HL-60/S4 (cell line): ENCODE measurements at regions not wholly inside any gene's neighbourhood (a gene's known extent, or its start where the extent isn't known, plus 50 kb on each side); places are given as distances from the start of the nearest gene placed in this dataset.
"Not testable (repeated sequence)": the region's sequence is repeated elsewhere in the genome, so short reads cannot be mapped to it uniquely, and the experiment has no call there.

Source experiments
- in situ Hi-C: fragments of 300-500 bp; cut with MboI; formaldehyde crosslinking; loops from 2 replicates; pipeline ENCODE4 v1.14.3; 2022; ENCODE audit warnings: low sequenced_read_pairs

GRCh38 chr4:84147831-84148230 is 351.3 kb downstream of the NKX6-1 start:
- in situ Hi-C loops, result no loop called here

GRCh38 chr4:84146300-84146959 is 352.7 kb downstream of the NKX6-1 start:
- in situ Hi-C loops, result no loop called here

- in situ Hi-C loops, result no loop called here
Observed at GRCh38 chr4:84145176-84145575, 353.9 kb downstream of the NKX6-1 start.

- in situ Hi-C loops, result not testable (repeated sequence)
Observed at GRCh38 chr4:84126911-84127310, 372.2 kb downstream of the NKX6-1 start.

GRCh38 chr4:84126061-84126787 is 372.9 kb downstream of the NKX6-1 start:
- in situ Hi-C loops, result no loop called here

- in situ Hi-C loops, result no loop called here
Observed at GRCh38 chr4:84110040-84110439, 389.1 kb downstream of the NKX6-1 start.

GRCh38 chr4:84101653-84102625 is 397.2 kb downstream of the NKX6-1 start:
- in situ Hi-C loops, result not testable (repeated sequence)

- in situ Hi-C loops, result no loop called here
Observed at GRCh38 chr4:84100071-84100470, 399.0 kb downstream of the NKX6-1 start.

GRCh38 chr4:84099599-84099998 is 399.5 kb downstream of the NKX6-1 start:
- in situ Hi-C loops, result no loop called here

GRCh38 chr4:84091266-84091665 is 407.8 kb downstream of the NKX6-1 start:
- in situ Hi-C loops, result no loop called here

- in situ Hi-C loops, result no loop called here
Observed at GRCh38 chr4:84089652-84090437, 409.2 kb downstream of the NKX6-1 start.

GRCh38 chr4:84085986-84086385 is 413.1 kb downstream of the NKX6-1 start:
- in situ Hi-C loops, result no loop called here

GRCh38 chr4:84070289-84070688 is 428.8 kb downstream of the NKX6-1 start:
- in situ Hi-C loops, result no loop called here

GRCh38 chr4:84063619-84064018 is 435.5 kb downstream of the NKX6-1 start:
- in situ Hi-C loops, result no loop called here

- in situ Hi-C loops, result no loop called here
Observed at GRCh38 chr4:84058201-84058600, 440.9 kb downstream of the NKX6-1 start.

GRCh38 chr4:84051639-84052038 is 447.5 kb downstream of the NKX6-1 start:
- in situ Hi-C loops, result no loop called here

GRCh38 chr4:84051089-84051488 is 448.0 kb downstream of the NKX6-1 start:
- in situ Hi-C loops, result no loop called here

- in situ Hi-C loops, result no loop called here
Observed at GRCh38 chr4:84050015-84050414, 449.1 kb downstream of the NKX6-1 start.

- in situ Hi-C loops, result no loop called here
Observed at GRCh38 chr4:84046551-84046950, 452.5 kb downstream of the NKX6-1 start.

GRCh38 chr4:84041426-84041825 is 457.7 kb downstream of the NKX6-1 start:
- in situ Hi-C loops, result no loop called here

- in situ Hi-C loops, result no loop called here
Observed at GRCh38 chr4:84035568-84035967, 463.5 kb downstream of the NKX6-1 start.
